Lung (tissue), 11 donors: ENCODE measurements at regions not wholly inside any gene's neighbourhood (a gene's known extent, or its start where the extent isn't known, plus 50 kb on each side); places are given as distances from the start of the nearest gene placed in this dataset.

Experiments used
- ATAC-seq: fragments of 200-7000 bp; cut with Tn5 transposase; one replicate; pipeline ENCODE4 v1.9.1; 2020; ENCODE audit warnings: moderate number of reproducible peaks; ENCODE audit not compliant: insufficient read depth, low FRiP score
- DNase-seq, 3 donors: peaks; one replicate each; pipeline ENCODE4 v3.0.0-alpha.2; 2013 to 2017
- H3K27ac ChIP-seq, 2 donors: one replicate each; pipeline ENCODE4 v1.5.1; 2013; ENCODE audit warnings: mild to moderate bottlenecking in 2 of 2, moderate library complexity in 2 of 2, control low read depth in 1 of 2, inconsistent platforms in 1 of 2, low read depth in 1 of 2, low read length in 1 of 2
- H3K27me3 ChIP-seq, 3 donors: one replicate each; pipeline ENCODE4 v1.5.1; 2013; ENCODE audit warnings: low read length in 2 of 3; ENCODE audit not compliant: control insufficient read depth in 3 of 3, insufficient read depth in 3 of 3
- H3K36me3 ChIP-seq, 4 donors: one replicate each; pipeline ENCODE4 v1.5.1; 2013; ENCODE audit warnings: low read length in 4 of 4, mild to moderate bottlenecking in 1 of 4, moderate library complexity in 1 of 4; ENCODE audit not compliant: control insufficient read depth in 4 of 4, insufficient read depth in 4 of 4
- H3K4me1 ChIP-seq, 5 donors: one replicate each; pipeline ENCODE4 v1.5.1; 2013; ENCODE audit warnings: low read length in 5 of 5, mild to moderate bottlenecking in 2 of 5, moderate library complexity in 1 of 5; ENCODE audit not compliant: control insufficient read depth in 5 of 5, insufficient read depth in 5 of 5
- H3K4me3 ChIP-seq: one replicate; pipeline ENCODE4 v1.5.1; 2013; ENCODE audit warnings: mild to moderate bottlenecking, control low read depth, moderate library complexity
- H3K9ac ChIP-seq, 2 donors: one replicate each; pipeline ENCODE4 v1.5.1; 2013; ENCODE audit warnings: low read length in 2 of 2, control low read depth in 1 of 2; ENCODE audit not compliant: insufficient read depth in 1 of 2
- H3K9me3 ChIP-seq, 4 donors: one replicate each; pipeline ENCODE4 v1.5.1; 2013; ENCODE audit warnings: low read length in 3 of 4, mild to moderate bottlenecking in 1 of 4, moderate library complexity in 1 of 4; ENCODE audit not compliant: control insufficient read depth in 4 of 4, insufficient read depth in 3 of 4
- WGBS, 2 donors: extraction: QIAGEN DNeasy Blood & Tissue Kit; methylation state at CpG; one replicate each; pipeline ENCODE4 v1.1.7; 2013; 5-methylcytosine and 5-hydroxymethylcytosine counted together
- TF ChIP-seq, protein P1 (sequence below): IDR thresholded peaks from 2 replicates; pipeline ENCODE4 v1.5.1; 2012; ENCODE audit warnings: mild to moderate bottlenecking; ENCODE audit errors: control extremely low read depth, extremely low read depth
- donor health status: control.
- donor health status: control.
- donor health status: Bipolar disorder and iron deficiency.
- donor health status: healthy.
- donor health status: DM: yes; HTN: yes; CAD: no.

GRCh38 chr3:115488409-115488808 lies 134.9 kb upstream of the GAP43 start:
- H3K4me1 ChIP-seq = no peaks in the 10 kb centered on the region
- no peaks in the 10 kb centered on the region for H3K27me3 ChIP-seq
- ATAC-seq = no peak
- TF ChIP-seq, protein P1, sequence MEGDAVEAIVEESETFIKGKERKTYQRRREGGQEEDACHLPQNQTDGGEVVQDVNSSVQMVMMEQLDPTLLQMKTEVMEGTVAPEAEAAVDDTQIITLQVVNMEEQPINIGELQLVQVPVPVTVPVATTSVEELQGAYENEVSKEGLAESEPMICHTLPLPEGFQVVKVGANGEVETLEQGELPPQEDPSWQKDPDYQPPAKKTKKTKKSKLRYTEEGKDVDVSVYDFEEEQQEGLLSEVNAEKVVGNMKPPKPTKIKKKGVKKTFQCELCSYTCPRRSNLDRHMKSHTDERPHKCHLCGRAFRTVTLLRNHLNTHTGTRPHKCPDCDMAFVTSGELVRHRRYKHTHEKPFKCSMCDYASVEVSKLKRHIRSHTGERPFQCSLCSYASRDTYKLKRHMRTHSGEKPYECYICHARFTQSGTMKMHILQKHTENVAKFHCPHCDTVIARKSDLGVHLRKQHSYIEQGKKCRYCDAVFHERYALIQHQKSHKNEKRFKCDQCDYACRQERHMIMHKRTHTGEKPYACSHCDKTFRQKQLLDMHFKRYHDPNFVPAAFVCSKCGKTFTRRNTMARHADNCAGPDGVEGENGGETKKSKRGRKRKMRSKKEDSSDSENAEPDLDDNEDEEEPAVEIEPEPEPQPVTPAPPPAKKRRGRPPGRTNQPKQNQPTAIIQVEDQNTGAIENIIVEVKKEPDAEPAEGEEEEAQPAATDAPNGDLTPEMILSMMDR = no peak
- no peak overlapping the region for H3K4me3 ChIP-seq
- no peak overlapping the region for H3K27ac ChIP-seq
- no peak overlapping the region for H3K9ac ChIP-seq
- no peak for DNase-seq
- H3K9me3 ChIP-seq = no peaks in the 10 kb centered on the region
- H3K36me3 ChIP-seq = no peaks in the 10 kb centered on the region

GRCh38 chr3:115494826-115495225 lies 128.5 kb upstream of the GAP43 start:
- Histone ChIP-seq H3K36me3 (no peaks in the 10 kb centered on the region), H3K27ac (no peak overlapping the region), H3K9ac (no peak overlapping the region), H3K9me3 (no peaks in the 10 kb centered on the region), H3K4me1 (peaks cover 0 to 6% (median 0%) of the 10 kb centered on the region in 5 donors), H3K27me3 (no peaks in the 10 kb centered on the region), H3K4me3 (no peak overlapping the region)
- WGBS, 2 donors = 84 to 88% methylated on average over 2 of the region's 2 CpGs
- TF ChIP-seq, protein P1 = no peak
- DNase-seq (no peak), ATAC-seq (no peak)

DNA sequence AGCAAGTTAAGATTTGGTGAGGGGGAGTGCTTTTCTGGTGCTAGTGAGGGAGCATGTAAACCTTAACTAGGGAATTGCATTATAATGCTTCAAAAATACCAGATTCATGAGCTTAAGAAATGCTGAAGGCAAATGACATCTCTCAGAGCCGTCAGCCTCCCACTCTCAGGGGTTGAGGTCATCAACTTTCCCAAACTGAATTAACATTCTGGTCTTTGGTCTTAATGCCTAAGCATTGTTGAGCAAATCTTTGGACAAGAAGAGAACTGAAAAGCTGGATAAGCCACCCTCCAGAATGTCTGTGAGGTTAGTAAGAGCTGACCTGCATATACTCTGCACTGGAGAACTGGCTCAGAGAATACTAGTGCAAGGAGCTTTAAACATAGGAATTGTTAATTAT lies 124.9 kb upstream of the GAP43 start:
- ATAC-seq (no peak), DNase-seq (no peak)
- Histone ChIP-seq H3K9me3 (no peaks in the 10 kb centered on the region), H3K27me3 (no peaks in the 10 kb centered on the region), H3K27ac (no peak overlapping the region), H3K9ac (no peak overlapping the region), H3K4me3 (no peak overlapping the region), H3K4me1 (peaks cover 0 to 6% (median 0%) of the 10 kb centered on the region in 5 donors), H3K36me3 (no peaks in the 10 kb centered on the region)
- 71 to 84% methylated on average over 1 of the region's 1 CpG for WGBS, 2 donors
- TF ChIP-seq, protein P1 = no peak

GRCh38 chr3:115498898-115499297 lies 124.4 kb upstream of the GAP43 start:
- Histone ChIP-seq H3K36me3 (no peaks in the 10 kb centered on the region), H3K27ac (no peak overlapping the region), H3K27me3 (no peaks in the 10 kb centered on the region), H3K4me1 (peaks cover 0 to 6% (median 3%) of the 10 kb centered on the region in 5 donors), H3K9me3 (no peaks in the 10 kb centered on the region), H3K9ac (no peak overlapping the region), H3K4me3 (no peak overlapping the region)
- TF ChIP-seq, protein P1 = no peak
- DNase-seq = no peak
- ATAC-seq = no peak
- WGBS, 2 donors = 55 to 80% methylated on average over 1 of the region's 1 CpG
